Coronary artery (tissue), 2 donors: ENCODE measurements at regions not wholly inside any gene's neighbourhood (a gene's known extent, or its start where the extent isn't known, plus 50 kb on each side); places are given as distances from the start of the nearest gene placed in this dataset.

Experiments
- DNase-seq: peaks from one replicate; pipeline ENCODE4 v3.0.0-alpha.2; 2017; ENCODE audit warnings: low spot score
- H3K27ac ChIP-seq, 2 donors: fragments of 200-600 bp; sonication (generic); one replicate each; pipeline ENCODE4 v1.5.1; 2016 to 2019
- H3K4me3 ChIP-seq: fragments of 200-600 bp; sonication (generic); 2 replicates; pipeline ENCODE4 v1.5.1; 2016; ENCODE audit warnings: mild to moderate bottlenecking, moderate library complexity
- CTCF ChIP-seq: fragments of 200-600 bp; sonication (generic); IDR thresholded peaks from one replicate; pipeline ENCODE4 v1.5.1; 2019; ENCODE audit warnings: antibody characterized with exemption

GRCh38 chr11:134515081-134515960 lies 103.3 kb upstream of the B3GAT1 start:
- no peak overlapping the region for H3K27ac ChIP-seq
- H3K4me3 ChIP-seq: no peak overlapping the region
- DNase-seq: no peak
- TF ChIP-seq CTCF: no peak

- Histone ChIP-seq H3K27ac (no peak overlapping the region), H3K4me3 (no peak overlapping the region)
- no peak for DNase-seq
- no peak for TF ChIP-seq CTCF
Measured at GRCh38 chr11:134514354-134514951, 102.4 kb upstream of the B3GAT1 start.

- no peak for TF ChIP-seq CTCF
- H3K27ac ChIP-seq: no peak overlapping the region
- no peak overlapping the region for H3K4me3 ChIP-seq
- DNase-seq: no peak
Measured at GRCh38 chr11:134513585-134514120, 101.6 kb upstream of the B3GAT1 start.

- H3K4me3 ChIP-seq: no peak overlapping the region
- no peak for TF ChIP-seq CTCF
- DNase-seq: no peak
- H3K27ac ChIP-seq: no peak overlapping the region
Measured at GRCh38 chr11:134512571-134513538, 100.8 kb upstream of the B3GAT1 start.

- TF ChIP-seq CTCF: no peak
- Histone ChIP-seq H3K27ac (no peak overlapping the region), H3K4me3 (no peak overlapping the region)
- no peak for DNase-seq
Measured at GRCh38 chr11:134512061-134512460, 100.0 kb upstream of the B3GAT1 start.

- Histone ChIP-seq H3K27ac (no peak overlapping the region), H3K4me3 (no peak overlapping the region)
- DNase-seq: no peak
- TF ChIP-seq CTCF: no peak
Measured at GRCh38 chr11:134511255-134511654, 99.2 kb upstream of the B3GAT1 start.
